Heart right ventricle (tissue), 16 donors: ENCODE measurements at regions not wholly inside any gene's neighbourhood (a gene's known extent, or its start where the extent isn't known, plus 50 kb on each side); places are given as distances from the start of the nearest gene placed in this dataset.

Source experiments
- ATAC-seq, 8 donors: fragments of 200-7000 bp; cut with Tn5 transposase; one replicate each; pipeline ENCODE4 v1.9.1; 2020; ENCODE audit warnings: mild to moderate bottlenecking in 8 of 8, moderate library complexity in 8 of 8, moderate number of reproducible peaks in 1 of 8
- DNase-seq, 2 donors: peaks; one replicate each; pipeline ENCODE4 v3.0.0-alpha.2; 2020
- H3K27ac ChIP-seq, 10 donors: fragments of 200-600 bp; sonication (generic) in 2 of 10; one replicate each; pipeline versions ENCODE4 v1.5.0 to v1.8.0; 2020 to 2022; ENCODE audit warnings: mild to moderate bottlenecking in 3 of 10
- H3K27me3 ChIP-seq, 7 donors: fragments of 200-600 bp; one replicate each; pipeline ENCODE4 v1.8.0; 2021 to 2022; ENCODE audit warnings: mild to moderate bottlenecking in 2 of 7
- H3K36me3 ChIP-seq, 9 donors: fragments of 200-600 bp; sonication (generic) in 1 of 9; one replicate each; pipeline versions ENCODE4 v1.5.0 to v1.8.0; 2020 to 2022; ENCODE audit warnings: mild to moderate bottlenecking in 2 of 9
- H3K4me1 ChIP-seq, 9 donors: fragments of 200-600 bp; sonication (generic) in 1 of 9; one replicate each; pipeline versions ENCODE4 v1.5.0 to v1.8.0; 2020 to 2022; ENCODE audit warnings: mild to moderate bottlenecking in 4 of 9
- H3K4me3 ChIP-seq, 10 donors: fragments of 200-600 bp; sonication (generic) in 2 of 10; one replicate each; pipeline versions ENCODE4 v1.5.0 to v1.8.0; 2020 to 2022; ENCODE audit warnings: mild to moderate bottlenecking in 7 of 10, moderate library complexity in 2 of 10
- H3K9me3 ChIP-seq, 11 donors: fragments of 200-600 bp in 10 of 11; sonication (generic) in 2 of 11; one replicate each; pipeline versions ENCODE4 v1.5.0 to v1.8.0; 2013 to 2022; ENCODE audit warnings: mild to moderate bottlenecking in 2 of 11, control low read depth in 1 of 11, moderate library complexity in 1 of 11
- WGBS, 2 donors: extraction: QIAGEN DNeasy Blood & Tissue Kit; methylation state at CpG; one replicate each; pipeline ENCODE4 v1.1.7; 2013; ENCODE audit warnings: inconsistent platforms in 1 of 2; 5-methylcytosine and 5-hydroxymethylcytosine counted together
- intact Hi-C, 10 donors: fragments of 100-400 bp; cut with DNase I; formaldehyde crosslinking; loops; one replicate each; pipeline versions ENCODE4 v1.11.1 to v1.14.2; 2022
- TF ChIP-seq, protein P1 (sequence below), 9 donors: fragments of 200-600 bp; sonication (generic) in 2 of 9; IDR thresholded peaks; one replicate each; pipeline versions ENCODE4 v1.5.0 to v1.8.0; 2021 to 2022; ENCODE audit warnings: antibody characterized with exemption in 9 of 9, mild to moderate bottlenecking in 5 of 9, moderate library complexity in 1 of 9
- donor health status: Arrhythmogenic right ventricular cardiomyopathy.
- donor health status: ischemic (EF 13 %, LVEDD 7.1; RV severe dilation, severe dysfunction).
- donor health status: healthy with polysubstance abuse.
- donor health status: DM: no; HTN: yes; CAD: no.
- donor health status: DM: no; HTN: no; CAD: no.
- donor health status: ischemic (EF 25% LVEDD 6.9; RV normal size, moderate dysfunction).
- donor health status: ischemic (EF 25% LVEDD 5.7; RV mildly dilated, moderate dysfunction).
- donor health status: healthy.
- donor health status: DM: yes; HTN: yes; CAD: no.
- donor health status: Ischemic cardiomyopathy.
- donor health status: ischemic (EF 35%, LVEDD 5.7; RV mildly dilated, moderate dysfunction).
- donor health status: nonischemic (EF 11% LVEDD 7.7; RV severe dilation, severe dysfunction).
- donor health status: DM: yes; HTN: yes; CAD: no.
- donor health status: PGD.
- donor health status: ischemic (EF 29% LVEDD 5.4; RV normal size, mild dysfunction).
- donor health status: nonischemic (EF 23%, LVEDD 6.1; RV moderate dilation, normal function).

DNA sequence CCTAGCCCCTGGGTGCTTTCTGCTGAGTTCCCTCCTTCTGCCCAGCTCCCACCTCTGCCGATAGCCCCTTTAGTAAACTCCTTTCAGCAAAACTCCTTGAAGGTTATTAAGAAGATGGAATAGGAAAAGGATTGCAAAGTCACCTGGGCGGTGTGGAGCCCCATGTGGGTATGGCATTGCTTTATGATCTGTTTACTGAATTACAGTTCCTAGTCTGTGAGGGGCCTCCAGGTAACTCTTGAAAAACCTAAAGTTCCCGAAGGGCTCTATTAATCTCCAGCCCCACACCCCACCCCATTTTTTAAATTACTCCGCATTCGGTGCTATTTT lies 116.9 kb upstream of the UXS1 start:
- 91 to 96% methylated on average over 5 of the region's 5 CpGs for WGBS, 2 donors
- ATAC-seq (no peak), DNase-seq (no peak)
- H3K36me3 ChIP-seq: no peaks in the 10 kb centered on the region
- intact Hi-C loops: no loop called here
- no peak overlapping the region for H3K4me3 ChIP-seq
- no peak overlapping the region for H3K27ac ChIP-seq
- peaks cover 0 to 9% (median 0%) of the 10 kb centered on the region in 7 donors for H3K27me3 ChIP-seq
- no peaks in the 10 kb centered on the region for H3K9me3 ChIP-seq
- TF ChIP-seq, protein P1, sequence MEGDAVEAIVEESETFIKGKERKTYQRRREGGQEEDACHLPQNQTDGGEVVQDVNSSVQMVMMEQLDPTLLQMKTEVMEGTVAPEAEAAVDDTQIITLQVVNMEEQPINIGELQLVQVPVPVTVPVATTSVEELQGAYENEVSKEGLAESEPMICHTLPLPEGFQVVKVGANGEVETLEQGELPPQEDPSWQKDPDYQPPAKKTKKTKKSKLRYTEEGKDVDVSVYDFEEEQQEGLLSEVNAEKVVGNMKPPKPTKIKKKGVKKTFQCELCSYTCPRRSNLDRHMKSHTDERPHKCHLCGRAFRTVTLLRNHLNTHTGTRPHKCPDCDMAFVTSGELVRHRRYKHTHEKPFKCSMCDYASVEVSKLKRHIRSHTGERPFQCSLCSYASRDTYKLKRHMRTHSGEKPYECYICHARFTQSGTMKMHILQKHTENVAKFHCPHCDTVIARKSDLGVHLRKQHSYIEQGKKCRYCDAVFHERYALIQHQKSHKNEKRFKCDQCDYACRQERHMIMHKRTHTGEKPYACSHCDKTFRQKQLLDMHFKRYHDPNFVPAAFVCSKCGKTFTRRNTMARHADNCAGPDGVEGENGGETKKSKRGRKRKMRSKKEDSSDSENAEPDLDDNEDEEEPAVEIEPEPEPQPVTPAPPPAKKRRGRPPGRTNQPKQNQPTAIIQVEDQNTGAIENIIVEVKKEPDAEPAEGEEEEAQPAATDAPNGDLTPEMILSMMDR (IDR thresholded peaks at IDR 0.05): no peak
- H3K4me1 ChIP-seq: no peaks in the 10 kb centered on the region

DNA sequence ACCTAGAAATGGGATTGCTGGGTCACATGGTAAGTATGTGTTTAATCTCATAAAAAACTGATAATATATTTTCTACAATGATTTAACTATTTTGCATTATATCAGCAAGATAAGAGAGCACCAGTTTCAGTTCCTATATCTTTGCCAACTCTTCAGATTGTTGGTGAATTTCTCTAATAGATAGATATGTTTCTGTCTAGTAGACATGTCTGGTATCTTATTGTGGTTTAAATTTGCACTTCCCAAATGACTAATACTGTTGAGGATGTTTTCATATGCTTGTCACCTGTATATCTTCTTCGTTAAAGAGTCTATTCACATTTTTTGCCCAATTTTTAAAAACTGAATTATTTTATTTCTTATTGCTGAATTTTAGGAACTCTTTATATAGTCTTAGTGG lies 113.8 kb upstream of the UXS1 start:
- DNase-seq: no peak
- TF ChIP-seq, protein P1 (IDR thresholded peaks at IDR 0.05): no peak
- intact Hi-C loops: no loop called here
- Histone ChIP-seq H3K27me3 (peaks cover 0 to 9% (median 0%) of the 10 kb centered on the region in 7 donors), H3K27ac (no peak overlapping the region), H3K36me3 (no peaks in the 10 kb centered on the region), H3K4me3 (no peak overlapping the region), H3K4me1 (no peaks in the 10 kb centered on the region), H3K9me3 (no peaks in the 10 kb centered on the region)
- WGBS, 2 donors: 73 to 75% methylated on average over 1 of the region's 1 CpG
- ATAC-seq: no peak

- no peaks in the 10 kb centered on the region for H3K4me1 ChIP-seq
- H3K4me3 ChIP-seq: no peak overlapping the region
- intact Hi-C loops: no loop called here
- H3K36me3 ChIP-seq: no peaks in the 10 kb centered on the region
- H3K9me3 ChIP-seq: no peaks in the 10 kb centered on the region
- TF ChIP-seq, protein P1 (IDR thresholded peaks at IDR 0.05): no peak
- ATAC-seq (no peak), DNase-seq (no peak)
- WGBS, 2 donors: 72 to 78% methylated on average over 3 of the region's 3 CpGs
- peaks cover 0 to 9% (median 0%) of the 10 kb centered on the region in 7 donors for H3K27me3 ChIP-seq
- no peak overlapping the region for H3K27ac ChIP-seq
Measured at GRCh38 chr2:106306387-106306786, 112.3 kb upstream of the UXS1 start.

- Histone ChIP-seq H3K36me3 (no peaks in the 10 kb centered on the region), H3K4me1 (no peaks in the 10 kb centered on the region), H3K4me3 (no peak overlapping the region), H3K27ac (no peak overlapping the region), H3K27me3 (no peaks in the 10 kb centered on the region), H3K9me3 (no peaks in the 10 kb centered on the region)
- TF ChIP-seq, protein P1 (IDR thresholded peaks at IDR 0.05): no peak
- DNase-seq (no peak), ATAC-seq (no peak)
- WGBS, 2 donors: 82 to 91% methylated on average over 5 of the region's 5 CpGs
- intact Hi-C loops: no loop called here
Measured at GRCh38 chr2:106304612-106305184, 110.6 kb upstream of the UXS1 start.
